Tibial nerve (tissue), 4 donors: ENCODE measurements at regions not wholly inside any gene's neighbourhood (a gene's known extent, or its start where the extent isn't known, plus 50 kb on each side); places are given as distances from the start of the nearest gene placed in this dataset.
"Not testable (repeated sequence)": the region's sequence is repeated elsewhere in the genome, so short reads cannot be mapped to it uniquely, and the experiment has no call there.

Experiments
- EP300 ChIP-seq, 2 donors: sonication (generic); formaldehyde crosslinking; IDR thresholded peaks; one replicate each; pipeline ENCODE4 v1.6.1; 2017; ENCODE audit warnings: antibody characterized with exemption in 2 of 2, mild to moderate bottlenecking in 1 of 2
- POLR2A ChIP-seq, 2 donors: fragments of 450-650 bp; IDR thresholded peaks; one replicate each; pipeline ENCODE4 v1.6.1; 2017; ENCODE audit warnings: antibody characterized with exemption in 2 of 2, mild to moderate bottlenecking in 2 of 2, moderate library complexity in 2 of 2
- TF ChIP-seq, protein P1 (sequence below), 5 experiments: fragments of 200-600 bp in 3 of 5; fragments of 450-650 bp in 2 of 5; sonication (generic) in 3 of 5; IDR thresholded peaks; one replicate each; pipeline ENCODE4 v1.5.1; 2016 to 2019; ENCODE audit warnings: antibody characterized with exemption in 5 of 5, mild to moderate bottlenecking in 3 of 5, moderate library complexity in 2 of 5

GRCh38 chr1:143867590-143868220, 104.1 kb downstream of the FAM72C start:
- not testable (repeated sequence) for TF ChIP-seq POLR2A, EP300 (IDR thresholded peaks at IDR 0.05)
- TF ChIP-seq, protein P1, sequence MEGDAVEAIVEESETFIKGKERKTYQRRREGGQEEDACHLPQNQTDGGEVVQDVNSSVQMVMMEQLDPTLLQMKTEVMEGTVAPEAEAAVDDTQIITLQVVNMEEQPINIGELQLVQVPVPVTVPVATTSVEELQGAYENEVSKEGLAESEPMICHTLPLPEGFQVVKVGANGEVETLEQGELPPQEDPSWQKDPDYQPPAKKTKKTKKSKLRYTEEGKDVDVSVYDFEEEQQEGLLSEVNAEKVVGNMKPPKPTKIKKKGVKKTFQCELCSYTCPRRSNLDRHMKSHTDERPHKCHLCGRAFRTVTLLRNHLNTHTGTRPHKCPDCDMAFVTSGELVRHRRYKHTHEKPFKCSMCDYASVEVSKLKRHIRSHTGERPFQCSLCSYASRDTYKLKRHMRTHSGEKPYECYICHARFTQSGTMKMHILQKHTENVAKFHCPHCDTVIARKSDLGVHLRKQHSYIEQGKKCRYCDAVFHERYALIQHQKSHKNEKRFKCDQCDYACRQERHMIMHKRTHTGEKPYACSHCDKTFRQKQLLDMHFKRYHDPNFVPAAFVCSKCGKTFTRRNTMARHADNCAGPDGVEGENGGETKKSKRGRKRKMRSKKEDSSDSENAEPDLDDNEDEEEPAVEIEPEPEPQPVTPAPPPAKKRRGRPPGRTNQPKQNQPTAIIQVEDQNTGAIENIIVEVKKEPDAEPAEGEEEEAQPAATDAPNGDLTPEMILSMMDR (IDR thresholded peaks at IDR 0.05), result not testable (repeated sequence)
